ENCODE measurements at regions not wholly inside any gene's neighbourhood (a gene's known extent, or its start where the extent isn't known, plus 50 kb on each side); places are given as distances from the start of the nearest gene placed in this dataset.

GRCh38 chr3:5554245-5554747 lies 366.8 kb downstream of the EDEM1 start:
- TF ChIP-seq, protein P1, sequence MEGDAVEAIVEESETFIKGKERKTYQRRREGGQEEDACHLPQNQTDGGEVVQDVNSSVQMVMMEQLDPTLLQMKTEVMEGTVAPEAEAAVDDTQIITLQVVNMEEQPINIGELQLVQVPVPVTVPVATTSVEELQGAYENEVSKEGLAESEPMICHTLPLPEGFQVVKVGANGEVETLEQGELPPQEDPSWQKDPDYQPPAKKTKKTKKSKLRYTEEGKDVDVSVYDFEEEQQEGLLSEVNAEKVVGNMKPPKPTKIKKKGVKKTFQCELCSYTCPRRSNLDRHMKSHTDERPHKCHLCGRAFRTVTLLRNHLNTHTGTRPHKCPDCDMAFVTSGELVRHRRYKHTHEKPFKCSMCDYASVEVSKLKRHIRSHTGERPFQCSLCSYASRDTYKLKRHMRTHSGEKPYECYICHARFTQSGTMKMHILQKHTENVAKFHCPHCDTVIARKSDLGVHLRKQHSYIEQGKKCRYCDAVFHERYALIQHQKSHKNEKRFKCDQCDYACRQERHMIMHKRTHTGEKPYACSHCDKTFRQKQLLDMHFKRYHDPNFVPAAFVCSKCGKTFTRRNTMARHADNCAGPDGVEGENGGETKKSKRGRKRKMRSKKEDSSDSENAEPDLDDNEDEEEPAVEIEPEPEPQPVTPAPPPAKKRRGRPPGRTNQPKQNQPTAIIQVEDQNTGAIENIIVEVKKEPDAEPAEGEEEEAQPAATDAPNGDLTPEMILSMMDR (IDR thresholded peaks at IDR 0.05) = no peak
- no peak for TF ChIP-seq POLR2A (IDR thresholded peaks at IDR 0.05)
